GM12891 (cell line): ENCODE measurements at regions not wholly inside any gene's neighbourhood (a gene's known extent, or its start where the extent isn't known, plus 50 kb on each side); places are given as distances from the start of the nearest gene placed in this dataset.

Experiments
- PAX5 ChIP-seq: IDR thresholded peaks from 2 replicates; pipeline ENCODE4 v1.6.1; 2011; ENCODE audit warnings: low read length, moderate library complexity, mild to moderate bottlenecking; ENCODE audit not compliant: insufficient read depth, severe bottlenecking
- POLR2A ChIP-seq: IDR thresholded peaks from 2 replicates; pipeline ENCODE4 v1.6.1; 2011; ENCODE audit warnings: low read depth, low read length, control low read depth
- POLR2AphosphoS5 ChIP-seq: IDR thresholded peaks from 2 replicates; pipeline ENCODE4 v1.6.1; 2011; ENCODE audit warnings: low read depth, low read length, control low read depth
- SPI1 ChIP-seq: IDR thresholded peaks from 2 replicates; pipeline ENCODE4 v1.6.1; 2011; ENCODE audit warnings: low read depth, low read length, control low read depth
- TAF1 ChIP-seq: IDR thresholded peaks from 2 replicates; pipeline ENCODE4 v1.6.1; 2011; ENCODE audit warnings: low read depth, low read length, control low read depth

GRCh38 chr2:241924909-241925250 lies 55.4 kb downstream of the RTP5 start:
- TF ChIP-seq POLR2AphosphoS5 = no peak
- no peak for TF ChIP-seq POLR2A
- TF ChIP-seq SPI1 = no peak
- TF ChIP-seq TAF1 = no peak
- TF ChIP-seq PAX5 = no peak
